ENCODE measurements at regions not wholly inside any gene's neighbourhood (a gene's known extent, or its start where the extent isn't known, plus 50 kb on each side); places are given as distances from the start of the nearest gene placed in this dataset.

- ATAC-seq (ENCODE audit: low FRiP score) (no peak), DNase-seq (ENCODE audit: low spot score) (no peak)
Measured at GRCh38 chr2:209102319-209102718, 321.5 kb upstream of the MAP2 start.

GRCh38 chr2:209113026-209113425 is 310.8 kb upstream of the MAP2 start:
- ATAC-seq (ENCODE audit: low FRiP score) = no peak
- no peak for TF ChIP-seq CTCF (IDR thresholded peaks at IDR 0.05)
- DNase-seq (ENCODE audit: low spot score) = no peak

More at GRCh38 chr2:209102319-209102718, 321.5 kb upstream of the MAP2 start:
- no peak for TF ChIP-seq CTCF (IDR thresholded peaks at IDR 0.05)

- TF ChIP-seq CTCF (IDR thresholded peaks at IDR 0.05) = no peak
- DNase-seq (ENCODE audit: low spot score) (no peak), ATAC-seq (ENCODE audit: low FRiP score) (no peak)
Measured at GRCh38 chr2:209114588-209115240, 309.1 kb upstream of the MAP2 start.

- no peak for TF ChIP-seq CTCF (IDR thresholded peaks at IDR 0.05)
- DNase-seq (ENCODE audit: low spot score) (no peak), ATAC-seq (ENCODE audit: low FRiP score) (no peak)
Measured at GRCh38 chr2:209121691-209122090, 302.2 kb upstream of the MAP2 start.

- no peak for TF ChIP-seq CTCF (IDR thresholded peaks at IDR 0.05)
- DNase-seq (ENCODE audit: low spot score) = no peak
- ATAC-seq (ENCODE audit: low FRiP score) = no peak
Measured at GRCh38 chr2:209125291-209125690, 298.6 kb upstream of the MAP2 start.

- no peak for ATAC-seq (ENCODE audit: low FRiP score)
- no peak for TF ChIP-seq CTCF (IDR thresholded peaks at IDR 0.05)
- DNase-seq (ENCODE audit: low spot score) = no peak
Measured at GRCh38 chr2:209138079-209138478, 285.8 kb upstream of the MAP2 start.

GRCh38 chr2:209141142-209141541 is 282.7 kb upstream of the MAP2 start:
- ATAC-seq (ENCODE audit: low FRiP score) = no peak
- TF ChIP-seq CTCF (IDR thresholded peaks at IDR 0.05) = no peak
- no peak for DNase-seq (ENCODE audit: low spot score)

All from omental fat pad (tissue), 3 donors.